Tibial nerve (tissue), 4 donors: ENCODE measurements at regions not wholly inside any gene's neighbourhood (a gene's known extent, or its start where the extent isn't known, plus 50 kb on each side); places are given as distances from the start of the nearest gene placed in this dataset.

ENCODE experiments used
- DNase-seq, 2 donors: peaks; one replicate each; pipeline ENCODE4 v3.0.0-alpha.2; 2019; ENCODE audit warnings: low spot score in 2 of 2
- H3K27ac ChIP-seq, 4 donors: fragments of 200-600 bp; sonication (generic) in 3 of 4; one replicate each; pipeline ENCODE4 v1.5.1; 2017 to 2019; ENCODE audit warnings: mild to moderate bottlenecking in 1 of 4
- H3K27me3 ChIP-seq, 2 donors: fragments of 200-600 bp; sonication (generic) in 1 of 2; one replicate each; pipeline versions ENCODE4 v1.5.1 to v1.6.0; 2017 to 2019
- H3K36me3 ChIP-seq, 3 donors: fragments of 200-600 bp; sonication (generic); one replicate each; pipeline ENCODE4 v1.5.1; 2018 to 2019
- H3K4me1 ChIP-seq, 4 donors: fragments of 200-600 bp; sonication (generic) in 3 of 4; one replicate each; pipeline ENCODE4 v1.5.1; 2017 to 2019
- H3K4me3 ChIP-seq, 4 donors: fragments of 200-600 bp; sonication (generic) in 3 of 4; one replicate each; pipeline ENCODE4 v1.5.1; 2017 to 2019; ENCODE audit warnings: mild to moderate bottlenecking in 1 of 4, moderate library complexity in 1 of 4
- H3K9me3 ChIP-seq, 4 donors: fragments of 200-600 bp; sonication (generic) in 3 of 4; one replicate each; pipeline ENCODE4 v1.5.1; 2017 to 2019
- CTCF ChIP-seq, 5 experiments: fragments of 200-600 bp in 3 of 5; fragments of 450-650 bp in 2 of 5; sonication (generic) in 3 of 5; IDR thresholded peaks; one replicate each; pipeline ENCODE4 v1.5.1; 2016 to 2019; ENCODE audit warnings: antibody characterized with exemption in 5 of 5, mild to moderate bottlenecking in 3 of 5, moderate library complexity in 2 of 5
- EP300 ChIP-seq, 2 donors: sonication (generic); formaldehyde crosslinking; IDR thresholded peaks; one replicate each; pipeline ENCODE4 v1.6.1; 2017; ENCODE audit warnings: antibody characterized with exemption in 2 of 2, mild to moderate bottlenecking in 1 of 2
- POLR2A ChIP-seq, 2 donors: fragments of 450-650 bp; IDR thresholded peaks; one replicate each; pipeline ENCODE4 v1.6.1; 2017; ENCODE audit warnings: antibody characterized with exemption in 2 of 2, mild to moderate bottlenecking in 2 of 2, moderate library complexity in 2 of 2
- WGBS, 2 donors: methylation state at CpG; one replicate each; pipeline ENCODE4 v1.1.5; 2018; 5-methylcytosine and 5-hydroxymethylcytosine counted together

GRCh38 chr5:124480964-124481363 is 265.5 kb downstream of the ZNF608 start:
- WGBS, 2 donors: 90 to 93% methylated on average over 5 of the region's 5 CpGs
- H3K4me1 ChIP-seq: no peaks in the 10 kb centered on the region
- no peak for DNase-seq

GRCh38 chr5:124480022-124480421 is 266.4 kb downstream of the ZNF608 start:
- no peaks in the 10 kb centered on the region for H3K27me3 ChIP-seq
- H3K36me3 ChIP-seq: no peaks in the 10 kb centered on the region
- TF ChIP-seq EP300 (IDR thresholded peaks at IDR 0.05): no peak
- no peak for TF ChIP-seq POLR2A (IDR thresholded peaks at IDR 0.05)
- no peak for TF ChIP-seq CTCF (IDR thresholded peaks at IDR 0.05)

More at GRCh38 chr5:124480964-124481363, 265.5 kb downstream of the ZNF608 start:
- H3K27me3 ChIP-seq: no peaks in the 10 kb centered on the region
- H3K27ac ChIP-seq: no peak overlapping the region
- H3K9me3 ChIP-seq: no peaks in the 10 kb centered on the region
- no peak overlapping the region for H3K4me3 ChIP-seq
- no peaks in the 10 kb centered on the region for H3K36me3 ChIP-seq
- TF ChIP-seq CTCF (IDR thresholded peaks at IDR 0.05) (no peak), POLR2A (IDR thresholded peaks at IDR 0.05) (no peak), EP300 (IDR thresholded peaks at IDR 0.05) (no peak)

GRCh38 chr5:124478264-124478663 is 268.2 kb downstream of the ZNF608 start:
- Histone ChIP-seq H3K9me3 (no peaks in the 10 kb centered on the region), H3K36me3 (no peaks in the 10 kb centered on the region), H3K4me1 (no peaks in the 10 kb centered on the region), H3K27ac (no peak overlapping the region), H3K27me3 (no peaks in the 10 kb centered on the region), H3K4me3 (no peak overlapping the region)
- whole genome bisulfite sequencing, 2 donors: 54 to 69% methylated on average over 1 of the region's 1 CpG
- DNase-seq: no peak
- no peak for TF ChIP-seq EP300 (IDR thresholded peaks at IDR 0.05)
- TF ChIP-seq CTCF (IDR thresholded peaks at IDR 0.05): no peak
- no peak for TF ChIP-seq POLR2A (IDR thresholded peaks at IDR 0.05)

More at GRCh38 chr5:124480022-124480421, 266.4 kb downstream of the ZNF608 start:
- no peak overlapping the region for H3K4me3 ChIP-seq
- no peak for DNase-seq
- 93 to 97% methylated on average over 1 of the region's 1 CpG for WGBS, 2 donors
- H3K9me3 ChIP-seq: no peaks in the 10 kb centered on the region
- H3K27ac ChIP-seq: no peak overlapping the region
- H3K4me1 ChIP-seq: no peaks in the 10 kb centered on the region

- DNase-seq: no peak
- Histone ChIP-seq H3K27ac (no peak overlapping the region), H3K4me3 (no peak overlapping the region), H3K36me3 (no peaks in the 10 kb centered on the region), H3K4me1 (no peaks in the 10 kb centered on the region), H3K9me3 (no peaks in the 10 kb centered on the region), H3K27me3 (no peaks in the 10 kb centered on the region)
- WGBS, 2 donors: 42 to 44% methylated on average over 2 of the region's 2 CpGs
- TF ChIP-seq POLR2A (IDR thresholded peaks at IDR 0.05): no peak
Observed at GRCh38 chr5:124477577-124477976, 268.9 kb downstream of the ZNF608 start.

- 94 to 100% methylated on average over 1 of the region's 1 CpG for WGBS, 2 donors
- no peak overlapping the region for H3K27ac ChIP-seq
- H3K36me3 ChIP-seq: no peaks in the 10 kb centered on the region
- H3K9me3 ChIP-seq: no peaks in the 10 kb centered on the region
- no peak for TF ChIP-seq EP300 (IDR thresholded peaks at IDR 0.05)
- TF ChIP-seq CTCF (IDR thresholded peaks at IDR 0.05): no peak
- TF ChIP-seq POLR2A (IDR thresholded peaks at IDR 0.05): no peak
- H3K27me3 ChIP-seq: no peaks in the 10 kb centered on the region
- no peak overlapping the region for H3K4me3 ChIP-seq
- no peak for DNase-seq
- no peaks in the 10 kb centered on the region for H3K4me1 ChIP-seq
Observed at GRCh38 chr5:124477062-124477461, 269.4 kb downstream of the ZNF608 start.
